Activated CD4-positive, alpha-beta T cell treated with anti-CD3 and anti-CD28 coated beads, Interleukin-2, amount 10 ng/mL, durations not matched to agents 7 days and 5 days (primary cell): ENCODE measurements at regions not wholly inside any gene's neighbourhood (a gene's known extent, or its start where the extent isn't known, plus 50 kb on each side); places are given as distances from the start of the nearest gene placed in this dataset.

ENCODE experiments used
- CTCF ChIA-PET: fragments of 350-600 bp; sonication (Branson Sonifier 250); formaldehyde crosslinking; loops from one replicate; lab custom pipeline; 2021; ENCODE audit warnings: antibody characterized with exemption; lab: Charles Lee
- POLR2A ChIA-PET: fragments of 350-600 bp; sonication (Branson Sonifier 250); formaldehyde crosslinking; loops from one replicate; lab custom pipeline; 2021; ENCODE audit warnings: antibody characterized with exemption; lab: Charles Lee
- DNase-seq: peaks from one replicate; pipeline ENCODE4 v3.0.0-alpha.2; 2020
- H3K27ac Mint-ChIP-seq: one replicate; pipeline ENCODE4 v1.8.0; 2021; ENCODE audit warnings: mild to moderate bottlenecking, moderate library complexity, mixed read lengths
- H3K27me3 Mint-ChIP-seq: one replicate; pipeline ENCODE4 v1.8.0; 2021; ENCODE audit warnings: mixed read lengths
- H3K36me3 Mint-ChIP-seq: one replicate; pipeline ENCODE4 v1.8.0; 2021; ENCODE audit warnings: low read depth, mixed read lengths
- H3K4me1 Mint-ChIP-seq: one replicate; pipeline ENCODE4 v1.8.0; 2021; ENCODE audit warnings: mixed read lengths
- H3K4me3 Mint-ChIP-seq: one replicate; pipeline ENCODE4 v1.8.0; 2021; ENCODE audit warnings: mild to moderate bottlenecking, moderate library complexity, mixed read lengths
- H3K9me3 Mint-ChIP-seq: one replicate; pipeline ENCODE4 v1.8.0; 2021; ENCODE audit warnings: mixed read lengths

DNA sequence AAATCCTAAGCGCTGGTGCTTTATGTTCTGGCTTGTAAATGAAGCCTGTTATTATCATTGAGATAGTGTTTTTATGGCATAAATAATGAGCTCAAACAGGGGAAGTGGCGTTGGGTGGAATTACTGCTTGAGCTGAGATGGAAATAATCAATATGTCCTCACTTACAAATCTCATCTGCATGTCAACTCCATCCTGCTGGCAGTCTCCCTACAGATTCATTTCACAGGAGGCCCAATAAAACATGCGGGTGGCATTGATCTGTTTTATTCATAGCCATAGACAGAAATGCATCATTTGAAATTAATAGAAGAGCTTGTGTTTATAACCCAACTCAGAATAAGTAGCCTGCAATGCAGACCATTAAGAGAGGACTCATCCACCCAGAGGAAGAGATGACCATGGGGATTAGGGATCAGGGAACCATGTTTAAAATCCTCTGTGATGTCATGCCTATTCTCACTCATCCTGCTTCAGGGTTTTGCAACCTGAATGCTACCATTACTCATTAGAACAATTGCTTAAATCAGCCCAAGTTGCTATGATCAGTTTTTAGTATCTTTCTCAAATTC, 680.4 kb downstream of the TLR4 start:
- no peaks in the 10 kb centered on the region for H3K4me1 Mint-ChIP-seq
- H3K9me3 Mint-ChIP-seq, result no peaks in the 10 kb centered on the region
- no peak overlapping the region for H3K27ac Mint-ChIP-seq
- no peak for DNase-seq
- ChIA-PET POLR2A (no interaction called here), CTCF (interaction anchor here (0.6 to 1.1 kb wide), 2 partner anchors 10 to 254 kb away, joined by 3 to 4 read pairs; no protein-coding TSS in a partner anchor)
- H3K36me3 Mint-ChIP-seq, result no peaks in the 10 kb centered on the region
- no peaks in the 10 kb centered on the region for H3K27me3 Mint-ChIP-seq
- H3K4me3 Mint-ChIP-seq, result no peak overlapping the region

DNA sequence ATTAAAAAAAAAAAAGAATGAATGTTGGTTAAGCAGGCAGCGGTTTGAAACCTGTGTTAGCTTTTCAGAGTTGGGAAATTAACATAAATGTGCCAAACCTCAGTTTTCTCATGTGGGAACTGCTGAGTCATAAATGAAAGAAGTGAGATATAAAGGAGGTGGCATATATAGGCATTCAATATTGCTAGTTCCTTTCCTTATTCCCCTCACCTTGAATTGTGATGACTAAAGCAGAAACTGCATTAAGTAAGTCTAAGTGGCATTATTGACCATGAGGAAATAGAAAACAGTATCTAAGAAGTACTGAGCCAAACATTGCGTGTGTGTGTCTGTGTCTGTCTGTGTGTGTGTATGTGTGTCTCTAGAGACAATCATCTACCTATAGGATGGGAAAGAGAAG, 691.2 kb downstream of the TLR4 start:
- CTCF ChIA-PET, result no interaction called here
- no peaks in the 10 kb centered on the region for H3K27me3 Mint-ChIP-seq
- no peaks in the 10 kb centered on the region for H3K9me3 Mint-ChIP-seq
- POLR2A ChIA-PET, result no interaction called here
- H3K4me1 Mint-ChIP-seq, result no peaks in the 10 kb centered on the region
- H3K4me3 Mint-ChIP-seq, result no peak overlapping the region
- no peaks in the 10 kb centered on the region for H3K36me3 Mint-ChIP-seq
- DNase-seq, result no peak
- no peak overlapping the region for H3K27ac Mint-ChIP-seq

DNA sequence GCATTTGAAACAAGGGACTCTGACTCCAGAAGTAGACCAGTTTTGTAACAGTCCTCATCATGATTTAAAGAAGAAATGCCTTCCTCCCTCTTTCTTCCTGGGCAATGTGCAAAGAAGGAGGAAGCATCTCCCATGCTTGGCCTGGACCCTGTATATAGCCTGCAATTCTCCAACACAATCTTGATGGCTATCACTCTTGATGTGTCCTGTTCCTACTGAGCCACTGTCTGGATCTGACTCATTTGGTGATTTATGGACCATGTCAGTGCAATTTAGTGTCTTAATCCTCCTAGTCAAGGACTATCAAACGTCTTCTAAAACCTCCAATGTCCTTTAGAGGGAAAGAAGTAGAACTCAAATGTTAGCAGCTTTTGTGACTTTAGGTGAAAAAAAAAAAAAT, 697.3 kb downstream of the TLR4 start:
- Mint-ChIP-seq H3K4me3 (no peak overlapping the region), H3K4me1 (no peaks in the 10 kb centered on the region), H3K27me3 (no peaks in the 10 kb centered on the region), H3K36me3 (no peaks in the 10 kb centered on the region), H3K9me3 (no peaks in the 10 kb centered on the region), H3K27ac (no peak overlapping the region)
- no peak for DNase-seq
- ChIA-PET POLR2A (no interaction called here), CTCF (no interaction called here)

DNA sequence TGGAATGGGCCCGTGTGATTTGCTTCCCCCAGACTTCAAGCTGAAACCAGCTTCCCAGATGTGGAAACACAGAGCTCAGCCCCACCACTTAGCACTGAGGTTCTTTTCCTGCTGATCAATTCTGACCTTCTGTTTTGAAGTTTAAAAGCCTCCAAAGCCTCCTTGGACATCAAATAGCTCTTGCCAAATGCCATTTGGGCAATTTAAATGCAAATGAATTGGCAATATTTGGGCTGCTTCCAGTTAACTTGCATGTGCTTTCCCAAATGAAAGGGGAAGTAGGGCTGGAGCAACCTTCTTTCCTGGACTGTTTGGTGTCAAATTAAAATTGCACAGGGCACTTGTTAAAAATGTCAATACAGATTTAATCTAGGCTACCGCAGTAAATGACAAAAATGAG, 710.5 kb downstream of the TLR4 start:
- Mint-ChIP-seq H3K4me3 (no peak overlapping the region), H3K4me1 (no peaks in the 10 kb centered on the region)
- CTCF ChIA-PET, result no interaction called here

DNA sequence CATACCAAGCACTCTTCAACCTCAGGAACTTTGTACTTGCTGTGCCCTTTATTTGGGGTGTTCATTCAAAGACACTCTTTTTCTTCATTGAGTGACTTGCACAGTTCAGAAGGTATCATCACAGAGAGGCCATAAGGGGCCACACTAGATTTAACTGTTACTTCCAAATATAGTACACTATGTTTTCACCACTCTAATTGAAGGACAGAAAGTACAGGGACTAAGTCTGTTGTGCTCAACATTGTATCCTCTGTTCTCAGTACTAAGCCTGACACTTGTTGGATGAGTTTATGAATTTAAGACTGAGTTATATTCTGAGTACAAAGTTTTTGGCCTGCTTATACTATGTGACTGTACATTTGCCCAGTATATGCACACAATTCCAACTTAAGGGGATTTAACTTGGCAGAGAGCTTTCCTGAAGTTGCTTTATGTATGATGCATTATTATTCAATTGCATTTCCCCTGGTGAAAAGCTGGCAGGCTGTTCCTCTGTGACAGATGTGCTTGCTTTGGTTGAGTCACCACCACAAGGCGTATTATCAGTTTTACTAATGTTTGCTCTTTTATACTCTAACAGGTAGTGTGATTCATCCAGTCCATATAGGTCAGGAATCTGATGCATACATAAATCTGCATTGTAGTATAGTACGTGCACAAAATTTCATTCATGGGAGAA, 714.8 kb downstream of the TLR4 start:
- Mint-ChIP-seq H3K27ac (no peak overlapping the region), H3K4me3 (no peak overlapping the region), H3K4me1 (no peaks in the 10 kb centered on the region), H3K9me3 (no peaks in the 10 kb centered on the region), H3K36me3 (no peaks in the 10 kb centered on the region), H3K27me3 (no peaks in the 10 kb centered on the region)
- ChIA-PET CTCF (no interaction called here), POLR2A (no interaction called here)
- no peak for DNase-seq

More for the DNA sequence above, 710.5 kb downstream of the TLR4 start:
- no peaks in the 10 kb centered on the region for H3K36me3 Mint-ChIP-seq
- no peak overlapping the region for H3K27ac Mint-ChIP-seq
- H3K27me3 Mint-ChIP-seq, result no peaks in the 10 kb centered on the region
- POLR2A ChIA-PET, result no interaction called here
- H3K9me3 Mint-ChIP-seq, result no peaks in the 10 kb centered on the region
- no peak for DNase-seq

DNA sequence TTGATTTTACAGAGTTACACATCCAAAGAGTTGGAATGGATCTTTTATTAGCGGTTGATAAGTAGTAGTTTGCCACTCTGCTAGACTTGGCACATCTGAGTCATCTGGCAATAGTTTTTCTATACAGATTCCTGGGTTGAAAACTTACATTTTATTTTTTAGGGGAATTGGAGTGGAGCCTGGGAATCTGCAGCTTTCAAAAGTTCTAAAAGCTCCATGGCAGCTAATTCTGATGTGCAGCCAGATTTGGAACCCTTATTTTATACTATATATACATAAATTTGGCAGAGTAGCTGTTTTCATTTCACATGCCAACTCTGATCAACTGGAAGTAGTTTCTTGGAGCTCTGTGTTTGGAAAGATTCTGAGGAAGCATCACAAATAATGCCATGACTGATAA, 715.5 kb downstream of the TLR4 start:
- CTCF ChIA-PET, result no interaction called here
- Mint-ChIP-seq H3K27me3 (no peaks in the 10 kb centered on the region), H3K4me3 (no peak overlapping the region), H3K36me3 (no peaks in the 10 kb centered on the region), H3K4me1 (no peaks in the 10 kb centered on the region), H3K9me3 (no peaks in the 10 kb centered on the region), H3K27ac (no peak overlapping the region)
- POLR2A ChIA-PET, result no interaction called here
- DNase-seq, result no peak

DNA sequence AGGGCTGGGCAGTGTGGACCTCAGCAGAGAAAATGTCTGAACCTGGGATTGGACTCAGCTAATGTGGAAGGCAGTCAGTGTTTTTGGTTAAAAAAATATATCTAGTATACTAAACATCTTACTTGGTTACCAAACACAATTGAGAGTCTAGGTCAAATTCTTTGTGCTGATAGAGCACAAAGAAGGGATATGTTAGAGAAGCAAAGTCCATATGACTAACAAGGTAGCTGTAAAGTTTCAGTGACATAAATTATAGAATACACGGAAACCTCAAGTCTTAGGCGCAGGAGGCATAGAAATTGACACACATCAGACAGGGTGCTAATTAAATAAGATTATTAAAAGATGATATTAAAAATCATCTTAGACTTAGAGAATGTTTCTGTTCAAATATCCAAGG, 718.3 kb downstream of the TLR4 start:
- POLR2A ChIA-PET, result no interaction called here
- Mint-ChIP-seq H3K9me3 (no peaks in the 10 kb centered on the region), H3K4me1 (no peaks in the 10 kb centered on the region), H3K27ac (no peak overlapping the region), H3K4me3 (no peak overlapping the region), H3K27me3 (no peaks in the 10 kb centered on the region), H3K36me3 (no peaks in the 10 kb centered on the region)
- no peak for DNase-seq
- CTCF ChIA-PET, result no interaction called here

DNA sequence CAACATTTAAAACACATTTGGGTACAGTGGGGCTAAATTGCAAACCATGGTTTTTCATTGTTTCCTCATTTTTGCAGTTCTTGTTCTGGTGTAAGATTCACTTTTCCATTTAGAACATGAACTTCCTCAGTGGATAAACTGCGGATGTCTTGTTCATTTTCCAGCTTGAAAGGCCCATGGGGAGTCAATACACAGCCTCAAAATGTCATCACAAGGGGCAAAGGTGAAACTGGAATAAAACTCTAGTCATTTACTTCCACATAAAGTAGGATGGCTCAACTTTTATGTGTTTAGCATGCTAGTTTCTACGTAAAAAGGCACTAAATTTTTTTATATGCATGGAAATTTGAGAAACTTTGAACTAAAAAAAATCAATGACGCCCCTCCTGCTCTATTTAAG, 718.8 kb downstream of the TLR4 start:
- H3K36me3 Mint-ChIP-seq, result no peaks in the 10 kb centered on the region
- ChIA-PET CTCF (no interaction called here), POLR2A (no interaction called here)

DNA sequence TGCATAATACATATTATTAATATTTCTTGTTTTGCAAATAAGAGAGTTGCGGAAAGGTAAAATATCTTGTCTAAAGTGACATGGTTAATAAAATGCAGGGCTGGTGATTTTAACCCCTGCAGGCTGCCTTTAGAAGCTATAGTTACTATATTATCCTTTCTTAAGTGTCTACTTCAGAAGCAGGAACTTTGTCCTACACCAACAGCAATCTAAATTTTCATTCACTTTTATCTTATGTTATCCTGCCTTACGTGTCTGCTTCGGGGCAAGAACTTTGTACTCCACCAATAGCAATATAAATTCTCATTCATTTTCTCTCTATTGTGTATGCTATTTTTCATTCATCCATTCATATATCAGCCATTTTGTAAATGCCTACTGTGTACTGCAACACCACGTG, 719.5 kb downstream of the TLR4 start:
- DNase-seq, result no peak
- Mint-ChIP-seq H3K27me3 (no peaks in the 10 kb centered on the region), H3K27ac (no peak overlapping the region), H3K4me3 (no peak overlapping the region), H3K36me3 (no peaks in the 10 kb centered on the region), H3K4me1 (no peaks in the 10 kb centered on the region), H3K9me3 (no peaks in the 10 kb centered on the region)
- CTCF ChIA-PET, result no interaction called here
- POLR2A ChIA-PET, result no interaction called here

More for the DNA sequence above, 718.8 kb downstream of the TLR4 start:
- H3K4me3 Mint-ChIP-seq, result no peak overlapping the region
- H3K27me3 Mint-ChIP-seq, result no peaks in the 10 kb centered on the region
- no peak overlapping the region for H3K27ac Mint-ChIP-seq
- DNase-seq, result no peak
- H3K9me3 Mint-ChIP-seq, result no peaks in the 10 kb centered on the region
- H3K4me1 Mint-ChIP-seq, result no peaks in the 10 kb centered on the region

DNA sequence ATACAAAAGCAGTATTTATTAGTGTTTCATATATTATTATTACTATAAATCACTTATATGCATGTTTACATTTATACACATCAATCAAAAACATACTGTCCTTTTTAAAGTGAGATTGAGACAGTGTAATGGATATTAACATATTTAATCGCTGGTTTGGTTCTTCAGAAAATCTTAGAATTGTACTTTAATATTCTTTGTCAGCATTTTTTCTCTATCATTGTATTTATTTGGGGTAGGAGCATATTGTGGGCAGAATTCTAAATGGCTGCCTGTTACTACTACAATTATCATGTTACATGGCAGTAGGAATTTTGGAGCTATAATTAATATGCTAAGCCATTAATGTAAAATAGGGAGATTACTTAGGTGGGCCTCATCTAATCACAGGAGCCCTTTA, 722.6 kb downstream of the TLR4 start:
- no peaks in the 10 kb centered on the region for H3K9me3 Mint-ChIP-seq
- POLR2A ChIA-PET, result no interaction called here
- no peak overlapping the region for H3K27ac Mint-ChIP-seq
- no peaks in the 10 kb centered on the region for H3K27me3 Mint-ChIP-seq
- no peaks in the 10 kb centered on the region for H3K36me3 Mint-ChIP-seq
- no peak overlapping the region for H3K4me3 Mint-ChIP-seq
- H3K4me1 Mint-ChIP-seq, result no peaks in the 10 kb centered on the region
- CTCF ChIA-PET, result no interaction called here
- no peak for DNase-seq

DNA sequence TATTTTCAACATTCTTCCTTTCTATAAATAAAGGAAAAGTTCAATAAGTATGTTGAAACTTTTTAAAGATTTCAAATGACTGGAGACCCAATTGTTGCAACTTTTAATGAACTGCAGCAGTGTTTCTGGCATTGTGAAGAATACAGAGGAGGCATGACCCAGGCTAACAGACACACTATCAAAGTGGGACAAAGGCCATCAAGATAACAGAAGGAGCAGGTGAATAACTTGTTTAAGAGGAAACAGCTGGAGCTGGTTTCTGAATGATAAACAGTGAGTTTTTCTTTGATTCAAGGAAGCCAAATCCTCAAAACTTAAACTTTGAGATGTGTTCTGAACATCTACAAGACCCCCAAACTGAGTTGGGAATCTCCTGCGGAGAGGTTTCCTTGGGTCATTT, 734.6 kb downstream of the TLR4 start:
- Mint-ChIP-seq H3K27ac (no peak overlapping the region), H3K36me3 (no peaks in the 10 kb centered on the region), H3K27me3 (no peaks in the 10 kb centered on the region), H3K4me3 (no peak overlapping the region), H3K4me1 (no peaks in the 10 kb centered on the region), H3K9me3 (no peaks in the 10 kb centered on the region)
- ChIA-PET CTCF (no interaction called here), POLR2A (no interaction called here)
- DNase-seq, result no peak

DNA sequence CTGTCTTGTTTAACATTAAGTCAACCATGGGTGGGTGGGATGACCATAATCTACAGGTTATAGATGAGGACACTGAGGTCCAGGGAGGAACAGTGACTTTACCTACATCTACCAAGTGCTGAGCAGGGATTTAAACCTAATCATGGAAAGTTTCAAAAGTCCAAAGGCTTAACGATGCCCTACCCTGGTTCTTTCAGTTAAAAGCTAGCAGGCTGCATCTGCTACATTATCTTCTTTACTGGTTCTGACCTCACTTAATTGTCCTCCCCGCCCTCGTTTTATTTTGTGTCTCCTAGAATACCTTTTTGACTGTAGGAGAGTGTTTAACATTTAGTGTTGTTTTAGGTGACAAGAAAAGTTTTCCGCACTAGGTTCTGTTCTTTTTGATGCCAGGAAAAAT, 735.2 kb downstream of the TLR4 start:
- Mint-ChIP-seq H3K9me3 (no peaks in the 10 kb centered on the region), H3K36me3 (no peaks in the 10 kb centered on the region), H3K4me1 (no peaks in the 10 kb centered on the region), H3K4me3 (no peak overlapping the region), H3K27me3 (no peaks in the 10 kb centered on the region), H3K27ac (no peak overlapping the region)
- DNase-seq, result no peak
- ChIA-PET POLR2A (no interaction called here), CTCF (no interaction called here)

DNA sequence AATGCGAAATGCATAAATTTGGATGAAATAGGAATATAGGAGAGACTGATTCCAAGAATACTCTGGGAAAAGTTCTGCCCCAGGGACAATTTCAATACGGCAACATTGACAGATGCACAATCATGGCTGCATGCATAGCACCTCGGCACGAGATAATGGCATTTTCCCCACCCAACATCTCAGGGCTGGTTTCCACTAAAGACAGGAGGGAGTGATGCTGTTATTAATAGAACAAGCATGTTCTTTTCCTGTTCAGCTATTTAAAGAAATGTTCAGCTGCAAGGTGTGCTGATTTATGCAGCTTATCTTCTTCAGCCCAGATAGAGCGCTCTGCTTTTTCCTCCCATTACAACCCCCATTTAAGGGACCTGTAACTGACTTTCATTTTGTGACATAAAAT, 740.2 kb downstream of the TLR4 start:
- no peaks in the 10 kb centered on the region for H3K4me1 Mint-ChIP-seq
- no peaks in the 10 kb centered on the region for H3K9me3 Mint-ChIP-seq
- H3K27me3 Mint-ChIP-seq, result no peaks in the 10 kb centered on the region
- no peak overlapping the region for H3K27ac Mint-ChIP-seq
- ChIA-PET POLR2A (no interaction called here), CTCF (no interaction called here)
- H3K36me3 Mint-ChIP-seq, result no peaks in the 10 kb centered on the region
- no peak for DNase-seq
- H3K4me3 Mint-ChIP-seq, result no peak overlapping the region
